Right lobe of liver (tissue), 4 donors: ENCODE measurements at regions not wholly inside any gene's neighbourhood (a gene's known extent, or its start where the extent isn't known, plus 50 kb on each side); places are given as distances from the start of the nearest gene placed in this dataset.

Experiments
- CTCF ChIP-seq, 4 donors: fragments of 200-600 bp in 3 of 4; fragments of 450-650 bp in 1 of 4; IDR thresholded peaks; one replicate each; pipeline versions ENCODE4 v1.5.1 to v1.8.0; 2016 to 2022; ENCODE audit warnings: antibody characterized with exemption in 4 of 4, mild to moderate bottlenecking in 2 of 4
- POLR2A ChIP-seq: fragments of 450-650 bp; IDR thresholded peaks from one replicate; pipeline ENCODE4 v1.6.1; 2017; ENCODE audit warnings: antibody characterized with exemption, mild to moderate bottlenecking
- donor health status: DM: no; HTN: no; CAD: no.
- donor health status: DM: no; HTN: no; CAD: no.
- donor health status: DM: no; HTN: yes; CAD: no.

GRCh38 chr7:127487381-127487780 is 94.9 kb upstream of the ZNF800 start:
- no peak for TF ChIP-seq POLR2A
- TF ChIP-seq CTCF (IDR thresholded peaks at IDR 0.05), result no peak
